Esophagus squamous epithelium (tissue), 5 donors: ENCODE measurements at regions not wholly inside any gene's neighbourhood (a gene's known extent, or its start where the extent isn't known, plus 50 kb on each side); places are given as distances from the start of the nearest gene placed in this dataset.

Experiments
- DNase-seq: peaks from one replicate; lab custom pipeline; 2025; lab: John Stamatoyannopoulos, UW
- H3K27ac ChIP-seq, 4 donors: fragments of 200-600 bp; sonication (generic); one replicate each; pipeline ENCODE4 v1.5.1; 2016 to 2019; ENCODE audit warnings: mild to moderate bottlenecking in 1 of 4
- H3K27me3 ChIP-seq, 4 donors: fragments of 200-600 bp; sonication (generic); 1 replicate in 3 of 4; 2 replicates in 1 of 4; pipeline versions ENCODE4 v1.5.1 to v1.6.0; 2017 to 2021; ENCODE audit warnings: antibody characterized with exemption in 1 of 4
- H3K36me3 ChIP-seq, 3 donors: fragments of 200-600 bp; sonication (generic); one replicate each; pipeline ENCODE4 v1.5.1; 2016 to 2019
- H3K4me1 ChIP-seq, 3 donors: fragments of 200-600 bp; sonication (generic); one replicate each; pipeline ENCODE4 v1.5.1; 2017 to 2019
- H3K4me3 ChIP-seq, 4 donors: fragments of 200-600 bp; sonication (generic); 1 replicate in 3 of 4; 2 replicates in 1 of 4; pipeline ENCODE4 v1.5.1; 2016 to 2019; ENCODE audit warnings: mild to moderate bottlenecking in 2 of 4, moderate library complexity in 1 of 4
- H3K9me3 ChIP-seq, 3 donors: fragments of 200-600 bp; sonication (generic); one replicate each; pipeline ENCODE4 v1.5.1; 2016 to 2019
- CTCF ChIP-seq, 6 experiments: fragments of 450-650 bp in 4 of 6; fragments of 200-600 bp in 2 of 6; sonication (generic) in 2 of 6; IDR thresholded peaks; one replicate each; pipeline ENCODE4 v1.5.1; 2016 to 2019; ENCODE audit warnings: antibody characterized with exemption in 6 of 6, mild to moderate bottlenecking in 4 of 6, moderate library complexity in 4 of 6
- POLR2A ChIP-seq, 4 donors: fragments of 450-650 bp; IDR thresholded peaks; one replicate each; pipeline ENCODE4 v1.6.1; 2017; ENCODE audit warnings: antibody characterized with exemption in 4 of 4, mild to moderate bottlenecking in 4 of 4, moderate library complexity in 3 of 4
- WGBS, 2 donors: methylation state at CpG; one replicate each; pipeline ENCODE4 v1.1.5; 2018; 5-methylcytosine and 5-hydroxymethylcytosine counted together
- intact Hi-C: fragments of 100-400 bp; cut with DNase I; formaldehyde crosslinking; loops from one replicate; pipeline ENCODE4 v1.15.0; 2022
- donor health status: DM: yes; HTN: yes; CAD: no.

GRCh38 chr1:60425528-60425927, 352.0 kb upstream of the C1orf87 start:
- H3K4me3 ChIP-seq: no peak overlapping the region
- H3K36me3 ChIP-seq: no peaks in the 10 kb centered on the region
- no peaks in the 10 kb centered on the region for H3K27me3 ChIP-seq
- no peak for DNase-seq
- H3K4me1 ChIP-seq: peaks cover 0 to 3% (median 0%) of the 10 kb centered on the region in 3 donors
- TF ChIP-seq POLR2A (IDR thresholded peaks at IDR 0.05) (no peak), CTCF (IDR thresholded peaks at IDR 0.05) (peak in 1 of 6 experiments; percentile 15)
- intact Hi-C loops: no loop called here
- peaks cover 0 to 3% (median 0%) of the 10 kb centered on the region in 3 donors for H3K9me3 ChIP-seq
- H3K27ac ChIP-seq: no peak overlapping the region
- 91 to 94% methylated on average over 1 of the region's 1 CpG for WGBS, 2 donors

DNA sequence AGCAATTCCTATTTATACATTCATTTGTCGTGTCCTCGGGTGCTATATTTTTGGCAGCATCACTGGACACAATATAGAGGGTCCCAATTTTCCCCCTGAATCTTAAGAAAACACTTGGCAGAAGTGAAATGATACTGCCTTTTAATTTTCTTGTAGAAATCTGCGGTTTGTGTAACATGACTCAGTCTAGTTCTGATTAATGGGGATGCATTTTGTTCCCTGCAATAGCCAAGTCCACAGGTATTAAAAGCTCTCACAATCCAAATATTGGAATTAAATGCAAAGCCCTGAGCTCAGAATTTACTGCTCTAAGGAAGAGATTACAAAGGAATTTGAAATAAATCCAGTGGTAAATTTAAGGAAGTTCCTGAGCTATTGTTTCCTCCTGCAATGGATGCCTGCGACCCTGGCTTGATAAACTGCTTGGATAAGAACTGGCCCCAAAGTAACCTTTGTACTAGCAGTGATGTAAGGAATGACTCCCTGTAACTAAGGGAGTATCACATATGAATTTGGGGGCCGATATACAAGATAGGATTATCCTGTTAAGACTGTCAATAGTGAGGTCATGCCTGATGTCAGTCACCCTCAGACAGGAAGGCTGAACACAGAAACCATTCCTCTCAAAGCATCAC, 349.7 kb upstream of the C1orf87 start:
- H3K4me3 ChIP-seq: no peak overlapping the region
- no peaks in the 10 kb centered on the region for H3K36me3 ChIP-seq
- TF ChIP-seq POLR2A (IDR thresholded peaks at IDR 0.05) (no peak), CTCF (IDR thresholded peaks at IDR 0.05) (no peak)
- intact Hi-C loops: no loop called here
- 17% methylated on average over 5 of the region's 5 CpGs for WGBS, 2 donors
- peaks cover 0 to 2% (median 0%) of the 10 kb centered on the region in 4 donors for H3K27me3 ChIP-seq
- H3K4me1 ChIP-seq: no peaks in the 10 kb centered on the region
- H3K9me3 ChIP-seq: peaks cover 0 to 3% (median 0%) of the 10 kb centered on the region in 3 donors
- no peak for DNase-seq
- peak overlapping the region in 3 of 4 donors; percentile 3 to 33 (median 13) for H3K27ac ChIP-seq

DNA sequence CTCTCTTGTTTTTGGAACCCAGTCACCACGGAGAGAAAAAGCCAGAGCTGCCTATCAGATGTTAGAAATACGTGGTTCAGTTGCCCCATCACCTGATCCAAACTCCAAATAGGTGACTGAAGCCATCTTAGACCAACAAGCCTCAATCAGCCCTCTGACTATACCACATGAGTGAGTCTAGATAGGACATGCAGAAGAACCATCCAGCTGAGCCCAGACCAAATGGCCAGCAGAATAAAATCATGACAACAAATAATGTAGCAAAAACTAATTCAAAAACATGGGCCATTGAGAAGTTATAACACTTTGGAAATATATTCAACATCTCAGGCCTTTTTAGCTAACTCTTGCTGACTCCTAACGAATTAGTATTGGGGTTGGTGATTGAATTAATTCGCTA, 348.4 kb upstream of the C1orf87 start:
- intact Hi-C loops: no loop called here
- Histone ChIP-seq H3K9me3 (peaks cover 0 to 3% (median 0%) of the 10 kb centered on the region in 3 donors), H3K36me3 (no peaks in the 10 kb centered on the region), H3K4me3 (no peak overlapping the region), H3K27ac (no peak overlapping the region), H3K4me1 (no peaks in the 10 kb centered on the region), H3K27me3 (peaks cover 0 to 2% (median 0%) of the 10 kb centered on the region in 4 donors)
- DNase-seq: no peak
- WGBS, 2 donors: 60 to 82% methylated on average over 4 of the region's 4 CpGs
- TF ChIP-seq CTCF (IDR thresholded peaks at IDR 0.05): no peak
- no peak for TF ChIP-seq POLR2A (IDR thresholded peaks at IDR 0.05)

- H3K4me3 ChIP-seq: no peak overlapping the region
- no peak overlapping the region for H3K27ac ChIP-seq
- no peaks in the 10 kb centered on the region for H3K4me1 ChIP-seq
- peaks cover 0 to 2% (median 0%) of the 10 kb centered on the region in 4 donors for H3K27me3 ChIP-seq
- intact Hi-C loops: no loop called here
- DNase-seq: no peak
- WGBS, 2 donors: 81 to 92% methylated on average over 1 of the region's 1 CpG
- TF ChIP-seq CTCF (IDR thresholded peaks at IDR 0.05): no peak
- TF ChIP-seq POLR2A (IDR thresholded peaks at IDR 0.05): no peak
- H3K9me3 ChIP-seq: peaks cover 0 to 3% (median 0%) of the 10 kb centered on the region in 3 donors
- no peaks in the 10 kb centered on the region for H3K36me3 ChIP-seq
These were observed 345.5 kb upstream of the C1orf87 start for GRCh38 chr1:60419023-60419422.

DNA sequence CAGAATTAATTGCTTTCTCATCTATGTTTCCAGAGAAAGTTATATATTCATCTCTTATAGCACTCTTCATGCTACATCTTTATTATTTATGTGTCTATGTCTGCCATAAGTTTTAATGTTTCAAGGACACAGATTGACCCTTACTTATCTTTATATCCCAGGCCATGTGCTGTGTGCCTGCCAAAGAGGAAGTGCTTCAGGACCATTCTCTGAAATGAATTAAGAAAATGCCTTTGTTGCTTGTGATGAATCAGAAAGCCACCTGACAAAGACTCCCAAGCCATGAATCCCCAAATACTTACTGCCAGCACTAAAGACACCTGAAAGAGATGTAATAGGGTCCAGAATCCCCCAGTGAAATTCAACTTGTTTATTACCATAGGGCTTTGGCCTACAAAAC, 342.1 kb upstream of the C1orf87 start:
- Histone ChIP-seq H3K36me3 (no peaks in the 10 kb centered on the region), H3K27ac (no peak overlapping the region), H3K9me3 (no peaks in the 10 kb centered on the region), H3K27me3 (peaks cover 0 to 2% (median 0%) of the 10 kb centered on the region in 4 donors), H3K4me1 (no peaks in the 10 kb centered on the region), H3K4me3 (no peak overlapping the region)
- intact Hi-C loops: no loop called here
- DNase-seq: no peak
- TF ChIP-seq CTCF (IDR thresholded peaks at IDR 0.05) (no peak), POLR2A (IDR thresholded peaks at IDR 0.05) (no peak)
